Hepatocyte (in vitro differentiated cells): ENCODE measurements at regions not wholly inside any gene's neighbourhood (a gene's known extent, or its start where the extent isn't known, plus 50 kb on each side); places are given as distances from the start of the nearest gene placed in this dataset.

Source experiments
- EZH2phosphoT487 ChIP-seq: fragments of 200-600 bp; sonication (generic); IDR thresholded peaks from one replicate; pipeline ENCODE4 v1.6.1; 2018; ENCODE audit warnings: antibody characterized with exemption, mild to moderate bottlenecking, low read depth, moderate library complexity; ENCODE audit not compliant: unreplicated experiment, severe bottlenecking
- TF ChIP-seq, protein P1 (sequence below): fragments of 200-600 bp; sonication (generic); IDR thresholded peaks from 2 replicates; pipeline ENCODE4 v1.5.1; 2016; ENCODE audit warnings: antibody characterized with exemption, mild to moderate bottlenecking; ENCODE audit not compliant: poor library complexity

DNA sequence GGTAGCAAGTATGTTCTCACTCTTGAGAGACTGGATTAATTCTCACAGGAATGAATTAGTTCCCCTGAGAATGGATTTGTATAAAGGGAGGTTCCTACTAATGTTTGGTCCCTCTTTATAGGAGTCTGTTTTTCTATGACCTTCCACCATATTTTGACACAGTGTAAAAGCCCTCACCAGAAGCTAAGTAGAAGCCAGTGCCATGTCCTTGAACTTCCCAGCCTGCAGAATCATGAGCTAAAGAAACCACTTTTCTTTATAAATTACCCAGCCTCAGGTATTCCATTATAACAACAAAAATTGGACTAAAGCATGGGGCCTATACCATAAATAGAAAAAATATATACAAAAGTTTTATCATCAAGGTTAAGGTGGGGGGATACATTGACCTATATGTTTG lies 227.9 kb upstream of the DTNA start:
- TF ChIP-seq, protein P1, sequence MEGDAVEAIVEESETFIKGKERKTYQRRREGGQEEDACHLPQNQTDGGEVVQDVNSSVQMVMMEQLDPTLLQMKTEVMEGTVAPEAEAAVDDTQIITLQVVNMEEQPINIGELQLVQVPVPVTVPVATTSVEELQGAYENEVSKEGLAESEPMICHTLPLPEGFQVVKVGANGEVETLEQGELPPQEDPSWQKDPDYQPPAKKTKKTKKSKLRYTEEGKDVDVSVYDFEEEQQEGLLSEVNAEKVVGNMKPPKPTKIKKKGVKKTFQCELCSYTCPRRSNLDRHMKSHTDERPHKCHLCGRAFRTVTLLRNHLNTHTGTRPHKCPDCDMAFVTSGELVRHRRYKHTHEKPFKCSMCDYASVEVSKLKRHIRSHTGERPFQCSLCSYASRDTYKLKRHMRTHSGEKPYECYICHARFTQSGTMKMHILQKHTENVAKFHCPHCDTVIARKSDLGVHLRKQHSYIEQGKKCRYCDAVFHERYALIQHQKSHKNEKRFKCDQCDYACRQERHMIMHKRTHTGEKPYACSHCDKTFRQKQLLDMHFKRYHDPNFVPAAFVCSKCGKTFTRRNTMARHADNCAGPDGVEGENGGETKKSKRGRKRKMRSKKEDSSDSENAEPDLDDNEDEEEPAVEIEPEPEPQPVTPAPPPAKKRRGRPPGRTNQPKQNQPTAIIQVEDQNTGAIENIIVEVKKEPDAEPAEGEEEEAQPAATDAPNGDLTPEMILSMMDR: no peak
- TF ChIP-seq EZH2phosphoT487: no peak
